PC-9 (cell line): ENCODE measurements at regions not wholly inside any gene's neighbourhood (a gene's known extent, or its start where the extent isn't known, plus 50 kb on each side); places are given as distances from the start of the nearest gene placed in this dataset.

Source experiments
- CTCF ChIP-seq: fragments of 200-600 bp; sonication (generic); conservative IDR thresholded peaks from 2 replicates; pipeline ENCODE4 v1.6.1; 2017; ENCODE audit warnings: mixed run types, antibody characterized with exemption, mild to moderate bottlenecking, moderate library complexity
- EZH2 ChIP-seq: fragments of 200-600 bp; sonication (generic); IDR thresholded peaks from 2 replicates; pipeline ENCODE4 v1.8.0; 2017; ENCODE audit warnings: antibody characterized with exemption, low read depth

DNA sequence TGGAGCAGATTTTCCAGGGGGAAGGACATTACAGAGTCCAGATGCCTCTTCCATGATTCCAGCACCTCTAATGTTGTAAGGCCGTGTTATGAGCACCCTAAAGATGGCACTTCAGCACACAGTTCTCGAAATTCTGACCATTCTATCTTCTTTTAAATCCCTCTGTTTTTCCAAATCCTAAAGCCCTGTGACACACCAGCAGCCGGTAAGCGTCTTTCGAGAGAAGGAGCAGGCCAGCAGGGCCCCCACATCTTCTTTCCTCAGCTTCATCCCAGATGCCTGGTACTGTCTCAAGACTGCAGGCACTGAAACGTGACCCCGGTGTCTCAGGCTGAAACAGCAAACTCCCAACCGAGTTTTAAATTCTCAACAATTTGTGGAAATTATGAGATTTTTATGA, 211.6 kb upstream of the FOXQ1 start:
- no peak for TF ChIP-seq CTCF
- TF ChIP-seq EZH2, result no peak
